ENCODE measurements at regions not wholly inside any gene's neighbourhood (a gene's known extent, or its start where the extent isn't known, plus 50 kb on each side); places are given as distances from the start of the nearest gene placed in this dataset.
"Not testable (repeated sequence)": the region's sequence is repeated elsewhere in the genome, so short reads cannot be mapped to it uniquely, and the experiment has no call there.

DNA sequence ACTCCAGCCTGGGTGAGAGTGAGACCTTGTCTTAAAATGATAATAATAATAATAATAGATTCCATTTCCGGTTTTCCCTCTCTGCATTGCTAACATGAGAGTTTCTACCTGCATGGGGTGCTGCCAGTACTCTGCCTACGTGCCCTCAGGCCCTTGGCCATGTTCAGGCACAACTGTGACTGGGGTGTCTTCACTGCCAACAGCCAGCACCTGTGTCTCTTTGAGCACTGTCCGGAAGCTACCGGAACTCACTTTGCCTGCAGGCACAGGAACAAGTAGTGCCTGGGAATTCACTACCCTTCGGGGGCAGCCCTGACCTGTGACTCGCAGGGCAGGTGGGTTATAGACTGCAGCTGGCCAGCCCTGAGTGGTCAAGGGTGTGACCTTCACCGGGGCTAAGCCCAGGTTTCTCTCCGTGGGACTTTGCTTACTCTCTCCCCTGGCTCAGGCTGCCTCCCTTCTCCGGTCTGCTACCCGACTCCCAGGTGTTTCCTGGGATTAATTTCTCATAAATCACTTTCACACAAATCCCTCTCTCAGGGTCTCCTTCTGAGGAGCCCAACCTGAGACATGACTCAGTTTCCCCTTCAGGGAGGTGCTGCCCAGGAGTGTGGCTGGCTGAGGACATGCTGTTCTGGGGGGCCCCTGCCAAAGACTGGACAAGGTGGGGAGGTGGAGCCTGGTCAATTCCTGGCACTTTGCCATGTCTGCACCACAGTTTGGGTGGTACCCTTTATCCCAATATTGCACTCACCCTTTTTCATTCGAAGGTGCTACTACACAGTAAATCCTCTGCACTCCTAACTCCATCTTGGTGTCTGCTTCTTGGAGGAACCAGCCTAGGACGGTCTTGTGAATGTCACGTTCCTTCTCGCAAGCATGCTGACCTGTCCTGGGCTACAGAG is 79.5 kb upstream of the RALGAPA2 start:
- no peak for DNase-seq

DNA sequence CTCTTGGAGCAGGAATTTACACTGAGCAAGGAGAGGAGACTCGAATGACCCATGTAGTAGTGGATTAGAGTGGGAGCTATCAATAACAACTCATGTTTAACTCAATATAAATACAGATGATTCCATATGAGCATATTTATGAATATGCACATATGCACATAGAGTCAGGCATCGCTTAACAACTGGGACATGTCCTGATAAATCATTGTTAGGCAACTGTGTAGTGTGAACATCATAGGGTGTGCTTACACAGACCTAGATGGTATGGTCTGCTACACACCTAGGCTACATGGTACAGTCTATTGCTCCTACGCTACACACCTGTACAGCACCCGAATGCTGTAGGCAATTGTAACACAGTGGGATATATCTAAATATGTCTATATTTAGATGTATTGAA is 75.9 kb upstream of the RALGAPA2 start:
- DNase-seq = no peak

DNA sequence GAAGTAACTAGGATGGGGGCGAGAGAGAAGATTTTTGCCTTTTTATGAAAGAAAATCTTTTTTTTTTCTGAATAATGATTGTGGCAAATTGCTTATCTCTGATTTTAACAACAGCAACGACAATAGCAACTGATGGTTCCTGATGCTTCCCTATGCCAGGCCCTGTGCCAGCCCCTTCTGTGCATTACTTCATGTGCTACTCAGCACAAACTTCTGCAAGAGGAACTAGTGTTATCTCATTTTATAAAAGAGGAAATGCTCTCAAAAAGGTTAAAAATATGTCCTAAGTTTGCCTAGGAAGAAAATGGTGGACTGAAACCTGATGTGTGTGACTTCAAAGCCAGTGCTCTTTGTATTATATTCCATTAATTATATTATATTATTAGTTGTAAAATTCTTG is 74.0 kb upstream of the RALGAPA2 start:
- DNase-seq = no peak

DNA sequence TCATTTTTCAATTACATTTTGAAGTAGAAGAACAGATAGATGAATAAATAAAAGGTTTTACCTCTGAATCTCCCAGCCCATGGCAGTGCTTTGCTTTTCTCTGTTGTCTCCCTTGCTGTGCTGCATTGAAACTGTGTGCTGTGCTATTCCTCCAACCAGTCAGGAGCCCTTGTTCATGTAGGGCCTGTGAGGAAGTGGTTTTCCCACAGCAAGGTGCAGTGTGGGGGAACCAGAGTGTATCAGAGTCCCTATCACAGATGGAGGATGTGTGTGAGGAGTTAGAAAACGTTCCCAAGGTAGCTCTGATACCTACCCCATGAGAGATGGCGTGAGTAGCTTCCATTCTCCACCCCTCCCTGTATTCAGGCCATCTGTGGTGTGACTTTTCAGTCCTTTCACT is 72.8 kb upstream of the RALGAPA2 start:
- no peak for DNase-seq

DNA sequence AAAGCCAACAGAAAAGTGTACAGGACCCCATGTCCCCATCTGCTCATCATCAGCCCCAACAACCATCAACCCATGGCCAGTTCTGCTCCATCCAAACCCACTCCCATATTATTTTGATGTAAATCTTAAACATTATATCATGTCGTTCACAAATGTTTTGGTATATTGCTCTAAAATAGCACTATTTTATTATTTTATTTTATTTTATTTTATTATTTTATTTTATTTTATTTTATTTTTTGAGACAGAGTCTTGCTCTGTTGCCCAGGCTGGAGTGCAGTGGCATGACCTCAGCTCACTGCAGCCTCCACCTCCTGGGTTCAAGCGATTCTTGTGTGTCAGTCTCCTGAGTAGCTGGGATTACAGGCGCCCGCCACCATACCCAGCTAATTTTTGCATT is 72.0 kb upstream of the RALGAPA2 start:
- DNase-seq = not testable (repeated sequence)

DNA sequence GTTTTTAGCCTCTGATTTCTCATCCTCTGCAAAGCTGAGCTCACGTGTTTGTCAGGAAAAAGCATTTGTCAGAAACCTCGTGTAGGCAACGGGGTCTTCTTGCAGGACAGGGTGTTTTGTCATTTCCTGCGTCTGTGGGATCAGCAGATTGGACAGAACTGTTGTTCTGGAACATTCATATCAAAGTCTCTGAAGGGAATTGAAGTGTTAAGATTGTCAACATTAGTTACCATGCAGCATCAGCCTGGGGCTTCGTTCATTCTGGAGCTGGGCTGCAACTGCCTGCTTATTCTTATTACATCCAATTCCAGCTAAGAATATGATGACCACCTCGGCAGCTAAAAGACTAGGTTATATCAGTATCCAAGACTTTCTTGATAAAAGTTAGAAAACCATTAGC is 71.0 kb upstream of the RALGAPA2 start:
- no peak for DNase-seq

DNA sequence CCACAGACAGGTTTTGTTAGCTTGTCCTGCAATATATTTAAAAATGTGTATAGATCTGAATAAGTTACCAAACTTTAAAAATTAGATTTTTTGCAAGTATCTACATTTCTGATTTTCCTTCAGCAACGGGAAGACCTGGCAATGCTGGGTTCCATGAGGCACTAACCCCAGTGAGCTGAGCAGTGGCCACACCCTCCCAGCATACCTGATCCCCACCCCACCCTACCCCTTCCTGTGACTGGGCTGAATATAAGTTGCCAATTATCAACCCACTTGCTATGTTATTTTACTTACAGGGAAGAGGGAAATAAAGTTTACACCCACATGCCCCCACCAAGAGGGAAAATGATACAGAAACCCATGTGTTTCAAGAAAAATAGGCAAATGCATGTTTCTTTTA is 70.3 kb upstream of the RALGAPA2 start:
- DNase-seq = no peak

DNA sequence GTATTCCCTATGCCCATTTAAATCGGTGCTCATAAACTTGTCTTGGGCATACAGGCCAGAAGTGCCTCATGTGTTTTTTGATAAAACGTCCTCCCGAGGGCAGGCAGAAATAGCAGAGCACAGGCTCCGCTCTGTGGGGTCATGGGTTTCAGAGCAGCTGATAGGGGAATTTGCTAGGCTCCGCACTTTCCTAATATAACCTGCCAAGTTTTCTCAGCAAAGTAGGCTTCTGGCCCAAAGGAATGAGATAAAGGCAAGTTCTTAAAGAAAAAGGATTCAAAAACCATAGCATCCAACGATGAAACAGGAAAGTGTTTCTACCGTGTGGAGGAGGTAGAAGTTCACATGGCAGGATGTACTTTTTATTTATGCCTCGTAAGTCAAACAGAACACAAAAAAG is 69.8 kb upstream of the RALGAPA2 start:
- no peak for DNase-seq

DNA sequence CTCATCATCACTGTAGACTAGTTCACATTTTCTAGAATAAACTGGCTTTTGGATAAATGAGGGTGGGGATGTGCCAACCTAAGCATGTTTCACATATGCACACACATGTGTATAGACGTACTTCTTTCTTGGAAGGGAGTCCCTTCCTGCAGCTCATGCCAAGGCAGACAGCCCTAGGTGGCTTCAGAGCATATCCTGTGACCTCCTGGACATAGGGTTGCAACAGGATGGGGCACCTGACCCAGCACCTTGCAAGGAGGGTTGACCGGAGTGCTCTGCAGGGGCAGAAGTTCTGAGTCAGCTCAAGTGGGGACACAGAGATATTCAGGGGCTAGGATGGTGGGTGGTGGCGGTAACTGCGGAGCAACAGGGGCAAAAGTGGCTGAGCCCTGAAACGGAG is 68.6 kb upstream of the RALGAPA2 start:
- no peak for DNase-seq

DNA sequence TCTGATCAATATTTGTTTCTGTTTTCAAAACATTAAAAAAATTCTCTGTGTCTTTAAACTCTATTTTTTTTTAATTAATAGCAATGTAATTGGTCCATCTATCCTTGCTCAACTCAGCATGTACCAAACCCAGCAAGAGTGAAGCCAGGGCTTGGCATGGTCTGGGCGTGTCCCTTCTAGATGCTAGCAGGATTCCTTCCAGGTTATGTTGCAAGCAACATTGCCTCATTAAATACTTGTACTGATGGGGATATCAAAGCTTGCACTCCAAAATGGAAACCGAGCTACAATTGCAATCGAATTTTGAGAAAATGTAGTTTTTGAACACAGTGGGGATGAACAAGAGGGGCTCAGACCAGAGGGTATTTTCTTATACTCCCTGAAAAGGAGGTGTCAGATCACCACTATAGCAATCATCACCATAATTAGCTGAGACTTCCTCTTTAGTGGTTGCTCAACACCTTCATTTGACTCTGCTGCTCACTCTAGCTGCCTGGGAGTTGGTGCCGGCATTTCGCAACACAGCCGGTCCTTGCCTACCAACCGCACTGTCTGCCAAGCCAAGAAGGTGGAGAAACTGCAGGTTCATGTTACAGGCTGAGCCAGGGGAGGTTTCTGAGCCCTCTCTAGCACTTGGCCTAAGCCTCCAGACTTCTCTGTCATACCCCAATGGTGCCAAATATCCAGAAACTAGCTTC is 67.8 kb upstream of the RALGAPA2 start:
- DNase-seq = no peak

DNA sequence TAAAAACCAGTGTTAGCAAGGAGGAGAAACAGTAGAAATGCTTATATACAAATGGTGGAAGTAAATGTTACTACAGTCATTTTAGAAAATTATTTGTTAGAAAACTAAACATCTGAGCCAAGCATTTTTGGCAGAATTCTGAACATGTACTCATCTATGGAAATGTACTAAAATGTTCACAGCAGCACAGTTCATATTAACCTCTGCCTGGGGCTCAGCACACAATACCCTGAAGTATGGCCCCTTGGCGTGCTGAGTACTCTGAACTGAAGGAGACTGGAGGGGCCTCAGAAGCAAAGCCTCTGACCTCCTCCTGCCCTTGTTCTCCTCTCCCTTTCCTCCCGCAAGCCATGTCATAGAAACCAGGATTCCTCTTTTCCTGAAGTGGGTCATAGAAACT is 66.2 kb upstream of the RALGAPA2 start:
- DNase-seq = no peak

DNA sequence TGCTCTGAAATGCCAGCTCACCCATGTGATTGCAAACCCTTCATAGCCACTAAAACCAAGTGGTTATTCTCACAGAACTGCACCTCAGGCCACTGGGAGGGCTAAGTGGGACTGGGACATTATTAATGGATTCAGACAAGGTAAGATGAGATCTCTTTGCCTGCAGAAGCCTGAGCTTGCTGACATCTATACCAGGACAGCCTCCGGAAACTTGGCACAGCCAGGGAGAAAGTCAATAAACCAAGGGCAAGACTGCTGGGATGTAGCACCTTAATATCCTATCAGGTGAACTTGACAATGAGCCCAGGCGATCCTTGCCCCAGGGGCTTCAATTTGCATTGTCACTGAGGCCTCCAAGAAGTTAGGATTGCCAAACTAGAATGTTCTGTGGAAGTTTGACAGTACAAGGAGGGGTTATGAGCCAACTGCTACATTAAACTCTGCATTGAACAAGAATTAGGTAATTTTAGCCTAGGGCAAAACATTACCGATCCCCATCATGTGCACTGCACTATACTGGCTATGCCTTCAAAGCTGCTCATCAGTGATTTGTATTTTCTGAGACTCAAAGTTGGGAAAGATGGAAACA is 60.1 kb upstream of the RALGAPA2 start:
- no peak for DNase-seq

DNA sequence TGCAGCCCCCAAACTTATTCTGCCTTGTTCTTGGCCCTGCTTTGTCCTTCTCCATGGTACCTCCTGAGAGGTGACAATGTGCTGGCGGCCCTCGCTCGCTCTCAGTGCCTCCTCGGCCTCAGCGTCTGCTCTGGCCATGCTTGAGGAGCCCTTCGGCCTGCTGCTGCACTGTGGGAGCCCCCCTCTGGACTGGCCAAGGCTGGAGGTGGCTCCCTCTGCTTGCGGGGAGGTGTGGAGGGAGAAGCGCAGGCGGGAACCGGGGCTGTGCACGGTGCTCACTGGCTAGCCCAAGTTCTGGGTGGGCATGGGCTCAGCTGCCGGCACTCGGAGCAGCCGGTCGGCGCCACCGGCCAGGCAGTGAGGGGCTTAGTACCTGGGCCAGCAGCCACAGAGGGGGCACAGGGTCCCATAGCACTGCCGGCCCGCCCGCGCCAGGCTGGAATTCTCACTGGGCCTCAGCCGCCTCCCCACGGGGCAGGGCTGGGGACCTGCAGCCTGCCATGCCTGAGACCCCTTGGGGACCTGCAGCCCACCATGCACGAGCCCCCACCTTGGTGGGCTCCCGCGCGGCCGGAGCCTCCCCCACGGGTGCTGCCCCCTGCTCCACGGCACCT is 55.9 kb upstream of the RALGAPA2 start:
- no peak for DNase-seq

DNA sequence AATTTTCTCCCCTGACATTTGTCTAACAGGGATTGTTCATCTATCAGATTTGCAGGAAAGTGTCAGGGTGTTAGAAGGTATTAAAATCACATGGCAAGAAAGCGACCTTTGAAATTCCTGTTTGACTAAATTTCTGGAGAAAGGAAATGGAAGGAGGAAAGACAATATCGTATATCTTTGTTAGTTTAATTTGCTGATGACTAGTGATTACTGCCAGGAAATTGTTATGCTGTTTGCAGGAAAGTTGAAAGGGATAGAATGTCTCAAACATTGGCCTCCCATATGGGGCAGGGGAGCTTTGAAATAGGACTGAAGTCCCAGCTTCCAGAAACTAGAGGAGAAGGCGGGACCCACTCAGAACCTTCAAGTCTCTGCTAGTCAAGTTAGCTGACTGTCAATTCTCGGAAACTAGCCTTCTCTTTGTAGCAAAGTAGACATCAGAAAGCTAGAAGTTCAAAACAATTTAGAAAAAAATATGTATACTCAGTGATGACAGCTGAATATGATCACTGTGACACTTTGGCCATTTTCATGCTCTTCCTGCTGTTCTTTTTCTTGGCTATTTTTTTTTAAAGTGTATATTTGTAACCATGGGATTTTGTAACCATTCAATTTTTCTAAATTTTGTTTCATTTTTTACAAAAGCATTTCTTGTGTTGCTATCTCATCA is 53.4 kb upstream of the RALGAPA2 start:
- DNase-seq = no peak

DNA sequence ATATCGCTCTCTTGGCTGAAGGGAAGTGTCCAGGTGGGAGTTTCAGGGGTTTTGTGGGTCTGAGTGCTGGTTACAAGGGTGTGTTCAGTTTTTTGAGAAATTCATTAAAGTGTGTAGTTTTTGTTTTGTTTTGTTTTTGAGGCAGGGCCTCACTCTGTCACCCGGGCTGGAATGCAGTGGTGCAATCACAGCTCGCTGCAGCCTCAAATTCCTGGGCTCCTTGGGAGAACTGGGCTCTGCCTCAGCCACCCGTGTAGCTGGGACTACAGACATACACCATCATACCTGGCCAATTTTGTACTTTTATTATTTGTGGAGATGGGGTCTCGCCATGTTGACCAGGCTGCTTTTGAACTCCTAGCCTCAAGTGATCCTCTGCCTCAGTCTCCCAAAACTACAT is 51.2 kb upstream of the RALGAPA2 start:
- DNase-seq = no peak
